Stimulated activated CD8-positive, alpha-beta memory T cell treated with anti-CD3 and anti-CD28 coated beads, Interleukin-4, amount 100 ng/mL, for 4 hours (primary cell): ENCODE measurements at regions not wholly inside any gene's neighbourhood (a gene's known extent, or its start where the extent isn't known, plus 50 kb on each side); places are given as distances from the start of the nearest gene placed in this dataset.

Experiments used
- DNase-seq, 2 donors: peaks; one replicate each; pipeline ENCODE4 v3.0.0-alpha.2; 2020; ENCODE audit warnings: low read depth in 2 of 2, low spot score in 1 of 2

DNA sequence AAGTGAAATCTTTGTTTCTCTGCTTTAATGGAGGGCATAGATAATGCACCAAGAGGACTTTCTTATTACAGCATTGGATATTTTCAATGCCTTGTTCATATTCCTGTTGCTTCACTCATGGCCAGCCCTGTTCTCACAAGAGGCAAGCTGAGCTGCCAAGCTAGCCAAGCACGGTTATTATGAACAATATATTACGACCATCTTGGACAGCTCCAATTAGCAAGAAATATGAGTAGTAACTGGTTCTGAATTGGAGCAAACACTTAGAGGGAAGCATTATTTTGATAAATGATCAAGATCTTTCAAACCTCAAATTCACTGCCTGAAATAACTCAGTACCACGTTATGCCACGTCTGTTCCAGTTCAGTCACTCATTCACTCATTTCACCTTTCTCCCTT lies 159.8 kb downstream of the SETD4 start:
- DNase-seq, result no peak

DNA sequence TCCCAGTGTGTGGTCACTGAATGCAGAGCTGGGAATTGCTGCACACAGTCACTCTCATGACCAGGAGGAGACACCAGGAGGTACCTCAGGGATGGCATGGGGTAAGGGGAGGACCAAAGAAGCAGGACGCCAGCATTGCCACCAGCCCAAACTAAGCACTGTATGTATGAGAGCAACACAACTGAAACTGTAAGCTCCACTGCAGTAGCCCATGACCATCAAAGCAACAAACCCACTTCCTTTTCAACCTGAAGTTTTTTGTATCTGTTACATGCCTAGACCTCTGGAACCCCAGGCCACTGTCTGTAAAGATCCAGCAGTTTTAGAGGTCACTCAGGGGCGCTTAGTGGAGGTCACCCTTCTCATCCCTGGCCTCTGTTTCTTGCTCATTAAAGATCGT lies 164.3 kb downstream of the SETD4 start:
- no peak for DNase-seq

DNA sequence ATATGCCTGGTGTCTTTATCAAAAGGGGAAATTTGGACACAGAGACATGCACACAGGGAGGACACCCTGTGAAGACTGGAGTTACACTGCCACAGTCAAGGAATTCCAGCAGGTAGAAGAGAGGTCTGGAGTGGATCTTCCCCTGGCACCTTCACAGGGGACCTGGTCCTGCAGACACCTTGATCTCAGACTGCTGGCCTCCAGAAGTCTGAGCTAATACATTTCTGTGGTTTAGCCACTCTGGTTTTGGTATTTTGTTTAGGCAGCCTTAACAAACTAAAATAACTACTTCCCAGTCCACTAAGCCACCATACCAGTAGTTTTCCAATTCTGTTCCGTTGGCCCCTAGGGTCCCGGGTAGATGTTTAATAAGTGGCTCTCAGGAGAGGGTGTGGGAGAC lies 164.7 kb downstream of the SETD4 start:
- DNase-seq, result no peak

DNA sequence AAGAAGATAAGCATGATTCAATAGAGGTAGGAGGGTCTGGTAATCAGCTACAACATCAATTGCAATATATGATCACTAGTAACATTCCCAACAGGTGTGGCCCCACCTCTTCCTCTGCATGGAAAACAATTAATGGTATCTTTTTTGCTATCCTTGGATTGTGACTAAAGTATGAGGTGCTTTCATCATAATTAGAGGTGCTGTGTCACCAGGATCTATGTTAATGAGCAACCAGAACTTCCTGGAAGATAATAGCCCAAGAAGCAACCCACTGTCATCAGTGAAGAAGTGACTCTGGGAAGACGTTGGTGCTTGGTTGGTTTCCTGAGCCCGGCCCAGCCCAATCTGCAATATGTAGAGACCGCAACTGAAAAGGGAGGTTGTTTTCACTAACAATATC lies 167.2 kb downstream of the SETD4 start:
- no peak for DNase-seq

DNA sequence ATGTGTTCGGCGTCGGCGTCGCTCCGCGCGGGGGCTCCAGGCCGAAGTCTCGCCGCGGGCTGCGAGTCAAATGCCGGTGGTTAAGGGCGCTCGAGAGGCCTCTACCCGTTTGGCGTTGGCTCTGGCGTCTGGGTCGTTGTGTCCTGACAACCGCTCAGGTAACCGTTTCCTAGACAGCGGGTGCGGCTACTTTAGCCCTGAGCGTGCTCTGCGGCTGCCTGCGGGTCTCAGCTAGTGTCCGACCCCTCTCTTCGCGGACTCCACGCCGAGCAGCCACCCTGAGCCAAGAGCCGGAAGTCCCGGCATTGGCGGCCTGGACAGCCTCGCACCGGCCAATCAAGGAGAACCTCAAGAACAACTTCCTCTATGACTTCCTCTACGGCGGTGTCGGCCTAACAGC lies 173.4 kb downstream of the SETD4 start:
- no peak for DNase-seq

DNA sequence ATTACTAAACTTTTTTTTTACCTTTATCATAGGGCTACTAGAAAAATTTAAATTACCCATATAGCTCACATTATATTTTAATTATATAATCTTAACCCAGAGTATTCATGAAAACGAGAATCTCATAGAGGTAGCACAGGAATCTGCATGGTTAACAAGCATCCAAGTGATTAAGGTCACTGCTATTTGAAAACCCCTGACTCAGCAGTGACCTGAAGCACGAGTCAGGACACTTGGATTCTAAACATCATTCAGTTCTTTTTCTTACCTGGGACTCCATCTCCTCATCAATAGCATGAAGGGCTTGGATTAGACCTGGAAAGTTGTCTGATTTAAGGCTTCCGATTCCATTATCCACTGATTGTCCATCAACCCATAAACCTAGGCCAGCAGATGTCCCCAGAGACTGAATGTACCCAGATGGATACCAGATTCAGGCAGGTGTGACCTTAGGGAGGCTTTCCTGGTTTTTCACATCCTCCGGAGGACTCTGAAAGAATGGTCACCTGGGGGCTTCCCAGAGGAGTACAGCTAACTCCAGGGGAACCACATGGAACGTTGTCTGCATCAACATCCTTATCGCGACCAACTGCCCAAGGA lies 174.3 kb downstream of the SETD4 start:
- DNase-seq, result no peak

DNA sequence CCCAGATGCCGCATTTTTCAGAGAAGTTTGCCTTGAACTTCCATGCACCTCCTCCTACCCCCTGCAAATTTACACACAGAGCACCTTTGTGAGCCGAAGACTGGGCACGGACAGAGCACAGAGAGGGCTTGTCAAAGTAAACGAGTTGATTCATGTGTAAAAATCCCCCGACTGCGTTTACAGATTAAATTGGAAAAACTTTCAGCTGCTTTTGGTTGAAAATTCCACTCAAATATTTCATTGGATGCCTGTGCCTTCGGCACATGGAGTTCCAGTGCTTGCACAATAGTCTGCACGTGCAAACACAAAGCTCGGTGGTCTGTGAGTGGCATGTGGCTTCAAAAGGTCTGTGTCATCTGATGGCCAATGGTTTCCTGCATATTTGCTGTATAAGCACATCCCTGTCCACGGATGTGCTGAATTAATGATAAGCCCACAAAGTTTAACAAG lies 177.5 kb downstream of the SETD4 start:
- no peak for DNase-seq

DNA sequence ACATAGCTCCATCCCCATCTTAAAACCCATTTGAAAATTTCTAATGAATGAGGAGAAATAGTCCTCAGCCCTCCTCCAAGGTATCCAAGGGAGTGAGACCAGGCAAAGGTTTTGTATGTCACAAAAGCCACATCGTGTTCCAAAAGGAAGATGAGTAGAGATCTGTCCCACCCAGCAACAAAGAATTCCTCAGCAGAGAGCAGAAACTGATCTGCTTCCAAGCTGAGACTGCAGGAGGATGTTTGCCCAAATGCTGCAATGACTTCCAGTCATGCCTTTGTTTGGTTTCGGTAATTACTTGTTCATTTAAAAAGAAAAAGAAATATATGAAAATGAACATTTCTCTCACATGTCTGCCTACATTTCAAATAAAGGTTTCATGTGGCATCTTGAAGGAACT lies 186.9 kb downstream of the SETD4 start:
- DNase-seq, result no peak

DNA sequence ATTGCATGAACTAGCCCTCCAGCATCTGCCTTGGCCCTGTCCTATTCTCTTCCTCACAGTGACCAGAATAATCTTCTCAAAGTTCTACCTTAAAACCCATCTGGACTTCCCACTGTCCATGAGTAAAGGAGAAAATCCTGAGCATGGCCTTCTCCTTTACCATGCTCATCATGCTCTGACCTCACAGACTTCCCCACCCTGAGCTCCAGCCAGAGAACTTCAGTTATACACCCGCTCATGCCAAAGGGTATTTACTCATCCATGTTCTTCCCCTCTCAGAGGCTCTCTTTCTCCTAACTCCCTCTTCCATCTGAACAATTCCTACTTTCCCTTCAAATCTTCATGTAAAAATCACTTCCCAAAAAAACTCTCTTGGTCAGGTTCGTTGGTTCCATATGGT lies 188.4 kb downstream of the SETD4 start:
- DNase-seq, result no peak

DNA sequence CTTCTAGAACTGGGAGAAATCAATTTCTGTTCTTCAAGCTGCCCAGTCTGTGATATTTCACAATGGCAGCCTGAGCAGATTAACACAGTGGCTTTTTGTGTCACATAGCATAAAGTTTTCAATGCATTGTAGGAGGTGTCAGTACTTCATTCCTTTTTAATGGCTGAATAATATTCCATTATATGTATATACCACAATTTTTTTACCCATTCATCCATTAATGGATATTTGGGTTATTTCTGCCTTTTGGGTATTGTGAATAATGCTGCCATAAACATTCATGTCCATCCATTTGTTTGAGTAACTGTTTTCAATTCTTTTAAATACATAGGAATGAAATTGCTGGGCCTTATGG lies 191.5 kb downstream of the SETD4 start:
- no peak for DNase-seq

DNA sequence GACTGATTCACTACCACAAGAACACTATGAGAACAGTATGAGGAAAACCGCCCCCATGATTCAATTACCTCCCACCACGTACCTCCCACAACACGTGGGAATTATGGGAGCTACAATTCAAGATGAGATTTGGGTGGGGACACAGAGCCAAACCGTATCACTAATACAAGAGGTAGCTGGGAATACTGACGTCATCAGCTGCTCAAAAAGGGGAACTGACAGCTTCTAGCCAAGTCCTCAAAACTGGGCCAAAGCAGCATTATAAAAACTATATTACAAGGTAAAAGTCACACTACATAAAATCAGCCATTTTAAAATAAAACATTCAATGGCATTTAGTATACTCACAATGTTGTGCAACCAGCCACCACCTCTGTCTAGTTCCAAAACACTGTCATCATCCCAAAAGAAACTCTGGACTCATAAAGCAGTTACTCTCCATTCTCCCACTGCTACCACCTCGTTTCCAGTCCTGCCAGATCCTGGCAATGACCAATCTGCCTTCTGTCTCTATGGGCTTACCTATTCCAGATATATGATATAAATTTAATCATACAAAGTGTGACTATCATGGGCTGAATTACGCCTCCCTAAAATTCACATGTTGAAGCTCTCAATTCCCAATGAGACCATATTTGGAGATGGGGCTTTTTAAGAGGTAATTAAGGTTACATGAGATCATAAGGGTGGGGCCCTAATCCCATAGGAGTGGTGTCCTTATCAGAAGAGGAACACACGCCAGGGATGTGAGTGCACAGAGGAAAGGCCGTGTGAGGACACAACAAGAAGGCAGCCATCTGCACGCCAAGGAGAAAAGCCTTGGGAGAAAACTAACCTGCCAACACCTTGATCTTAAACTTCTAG lies 192.1 kb downstream of the SETD4 start:
- DNase-seq, result no peak

DNA sequence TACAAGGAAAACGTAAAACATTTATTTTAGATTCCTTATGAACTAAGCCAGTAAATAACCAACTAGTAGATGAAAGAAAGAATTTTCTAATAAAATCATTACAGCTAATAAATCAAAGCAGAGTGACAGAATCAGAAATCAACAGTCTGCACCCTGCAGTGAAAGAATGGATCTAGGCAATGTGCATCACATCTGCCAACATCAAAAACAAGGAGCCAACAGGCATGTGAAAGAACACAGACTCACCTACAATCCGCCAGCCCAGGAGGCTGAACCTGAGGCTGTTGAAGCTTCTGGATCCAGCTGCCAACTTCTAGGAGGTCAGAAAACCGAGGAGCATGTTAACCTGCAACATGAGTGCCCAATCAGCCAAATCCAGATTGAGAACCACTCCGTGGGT lies 196.3 kb downstream of the SETD4 start:
- DNase-seq, result no peak

DNA sequence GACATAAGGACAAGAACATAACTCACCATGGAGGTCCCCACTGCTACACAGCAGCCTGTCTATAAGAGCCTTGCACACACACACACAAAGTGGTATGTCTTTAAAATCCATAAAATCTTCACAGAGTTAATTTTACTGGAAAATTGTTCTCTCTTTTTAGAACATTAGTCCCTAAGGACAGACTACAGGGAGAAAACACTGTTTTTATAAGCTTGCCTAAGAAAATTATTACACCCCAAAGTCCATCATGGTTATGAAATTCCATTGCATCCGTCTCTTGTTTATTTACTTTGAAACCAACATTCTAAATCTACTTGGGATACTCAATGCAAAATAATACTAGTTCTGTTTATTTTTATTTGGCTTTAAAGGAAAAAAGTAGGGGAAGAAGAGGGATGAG lies 197.4 kb downstream of the SETD4 start:
- no peak for DNase-seq

DNA sequence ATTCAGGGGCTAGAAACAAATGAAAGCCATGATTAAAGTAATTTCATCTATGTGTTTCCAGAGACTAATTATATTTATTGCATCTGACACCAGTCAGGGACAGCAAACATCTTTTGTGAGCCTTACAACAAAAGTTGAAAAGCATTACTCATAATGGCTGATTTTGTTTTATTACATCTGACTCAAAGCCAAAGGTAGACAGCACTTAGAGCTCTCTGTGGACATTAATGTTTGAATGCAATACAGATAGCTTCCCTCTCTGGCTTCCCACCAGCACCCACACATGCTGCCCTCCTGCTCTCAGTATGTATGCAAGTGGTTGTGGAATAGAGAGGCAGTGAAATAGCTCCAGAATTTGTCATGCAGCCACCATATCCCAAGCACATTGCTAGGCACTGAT lies 198.7 kb downstream of the SETD4 start:
- DNase-seq, result no peak

DNA sequence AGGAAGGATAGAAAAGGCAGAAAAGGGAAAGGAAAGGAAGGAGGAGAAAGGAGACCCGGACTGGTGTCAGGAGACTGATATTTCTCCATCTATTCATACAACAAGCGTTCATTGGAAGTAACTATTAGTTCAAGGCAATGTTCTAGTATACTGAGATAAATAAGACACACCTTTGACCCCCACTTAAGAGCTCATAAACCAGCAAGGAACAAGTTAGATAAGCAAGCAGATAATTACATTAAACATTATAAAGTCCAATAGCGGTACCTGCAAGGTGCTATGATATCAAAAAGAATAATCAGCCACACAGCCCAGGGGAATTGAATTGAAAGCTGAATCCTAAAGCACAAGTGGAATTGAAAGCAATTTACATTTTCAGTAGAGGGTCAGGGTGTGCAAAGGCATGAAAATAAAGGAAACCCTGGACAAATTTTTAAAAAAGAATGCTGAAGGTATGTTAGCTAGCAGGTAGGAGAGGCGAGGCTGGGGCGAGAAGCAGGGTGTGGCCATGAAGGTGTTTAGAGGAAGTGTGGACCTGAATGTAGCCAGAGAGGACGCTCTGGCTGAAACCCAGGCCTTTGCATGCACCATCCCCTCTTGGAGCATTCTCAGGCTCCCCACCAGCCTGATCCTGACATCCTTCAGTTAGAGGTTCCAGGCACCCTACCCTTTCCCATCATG lies 200.0 kb downstream of the SETD4 start:
- DNase-seq, result no peak

DNA sequence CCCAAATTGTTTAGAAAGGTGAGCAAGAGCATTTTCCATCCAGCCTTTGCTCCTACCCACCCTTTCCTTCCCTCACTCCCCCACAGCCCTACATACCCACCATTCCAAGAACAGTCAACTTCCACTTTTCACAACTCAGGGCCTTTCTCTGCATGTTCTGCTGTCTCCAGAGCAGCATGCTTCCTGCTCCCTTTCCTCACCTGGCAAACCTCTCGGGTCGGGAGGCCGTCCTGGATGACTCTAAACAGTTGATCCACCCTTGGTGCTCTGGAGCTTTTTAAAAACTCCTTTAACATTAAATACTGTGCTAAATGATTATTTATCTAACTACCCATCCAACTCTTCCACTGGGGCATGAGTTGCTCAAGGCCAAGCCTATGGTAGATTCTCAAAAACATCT lies 200.6 kb downstream of the SETD4 start:
- no peak for DNase-seq

DNA sequence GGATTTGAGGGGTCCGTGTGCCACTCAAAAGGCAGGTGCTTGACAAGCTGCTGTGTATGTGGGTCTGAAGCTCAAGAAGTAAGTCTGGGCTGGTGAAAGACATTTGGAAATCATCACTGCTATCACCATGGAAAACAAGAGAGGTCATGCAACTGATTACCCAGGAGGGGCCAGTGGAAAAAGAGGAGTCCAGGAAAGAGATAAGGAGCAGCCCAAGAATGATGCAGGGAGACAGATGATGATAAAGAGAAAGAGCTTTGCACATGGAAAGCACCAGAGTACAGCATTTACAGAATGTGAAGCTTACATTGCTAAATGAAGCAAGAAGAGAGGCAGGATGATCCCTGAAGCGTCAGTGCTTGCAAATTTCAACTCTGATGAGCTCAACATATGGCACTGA lies 203.2 kb downstream of the SETD4 start:
- DNase-seq, result no peak

DNA sequence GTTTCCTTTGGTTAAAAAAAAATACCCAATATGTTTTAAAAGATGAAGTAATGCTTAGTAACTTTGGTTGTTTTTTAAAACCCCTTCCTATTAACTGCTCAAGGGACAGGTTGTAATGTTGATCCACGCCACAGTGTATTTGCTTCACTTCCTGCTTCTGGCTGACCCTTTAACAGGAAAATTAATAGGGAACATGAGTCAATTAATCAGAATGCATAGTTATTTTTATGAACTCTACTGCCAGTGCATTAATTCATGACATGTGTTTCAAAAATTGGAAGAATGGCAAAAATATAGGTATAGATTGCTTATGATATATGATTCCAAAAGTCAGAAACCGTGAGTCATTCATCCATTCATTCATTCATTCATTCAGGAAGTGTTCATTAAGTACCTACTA lies 204.8 kb downstream of the SETD4 start:
- no peak for DNase-seq

DNA sequence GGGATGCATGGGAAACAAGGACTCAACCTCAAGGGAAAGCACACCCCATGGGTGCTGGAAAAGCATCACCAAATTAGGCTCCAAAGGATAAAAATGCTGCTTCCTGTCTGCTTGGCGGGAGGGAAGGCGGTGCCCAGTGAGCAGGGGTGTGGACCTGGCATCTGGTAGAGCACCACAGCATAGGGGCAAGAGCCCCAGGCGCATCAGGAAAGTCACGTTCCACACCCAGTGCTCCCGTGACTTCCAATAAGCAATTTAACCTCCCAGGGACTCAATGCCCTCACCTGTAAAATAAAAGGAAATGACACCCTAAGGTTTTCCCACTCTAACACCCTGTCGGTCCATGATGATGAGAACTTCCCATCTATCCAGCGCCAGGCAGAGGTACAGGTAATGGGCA lies 206.0 kb downstream of the SETD4 start:
- DNase-seq, result no peak

DNA sequence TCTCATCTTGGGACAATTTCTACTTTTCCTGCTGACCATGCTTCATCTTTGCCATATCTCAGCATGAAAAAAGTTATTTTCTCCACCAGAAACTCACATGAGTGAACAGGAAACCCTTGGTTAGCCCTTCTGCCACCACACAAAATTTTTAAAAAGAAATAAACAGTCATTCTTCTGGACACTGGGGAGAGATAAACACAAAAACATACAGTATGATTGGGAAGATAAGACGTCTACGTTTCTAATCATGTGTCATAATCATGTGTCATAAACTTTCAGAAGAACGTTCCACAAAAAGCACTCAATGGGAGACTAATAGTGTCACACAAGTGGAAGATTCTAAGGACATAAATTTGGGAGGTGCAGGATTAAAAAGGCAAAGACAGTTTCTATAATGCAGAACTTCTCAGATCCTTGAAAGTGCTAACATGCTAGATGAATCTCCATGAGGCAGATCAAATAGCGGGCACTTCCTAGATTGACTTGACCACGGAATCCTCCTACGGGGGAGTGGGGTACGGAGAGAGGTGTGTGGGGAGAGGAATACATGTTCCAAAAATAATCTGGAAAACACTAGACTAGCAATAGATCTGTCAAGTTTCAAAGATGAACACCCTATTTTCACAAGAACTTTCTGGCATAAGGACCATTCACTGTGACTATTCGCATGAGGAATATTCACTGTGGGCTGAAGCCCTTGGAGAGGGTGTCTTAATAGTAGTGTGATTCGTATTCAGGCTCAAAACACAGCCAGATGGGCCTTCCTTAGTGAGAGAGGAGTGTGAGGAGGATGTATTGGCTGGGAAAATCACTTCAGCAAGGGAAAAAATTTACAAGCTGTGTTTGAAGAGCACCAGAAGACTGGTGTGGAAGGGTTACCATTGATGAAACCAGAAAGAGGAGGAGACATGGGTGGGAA lies 206.7 kb downstream of the SETD4 start:
- DNase-seq, result no peak

DNA sequence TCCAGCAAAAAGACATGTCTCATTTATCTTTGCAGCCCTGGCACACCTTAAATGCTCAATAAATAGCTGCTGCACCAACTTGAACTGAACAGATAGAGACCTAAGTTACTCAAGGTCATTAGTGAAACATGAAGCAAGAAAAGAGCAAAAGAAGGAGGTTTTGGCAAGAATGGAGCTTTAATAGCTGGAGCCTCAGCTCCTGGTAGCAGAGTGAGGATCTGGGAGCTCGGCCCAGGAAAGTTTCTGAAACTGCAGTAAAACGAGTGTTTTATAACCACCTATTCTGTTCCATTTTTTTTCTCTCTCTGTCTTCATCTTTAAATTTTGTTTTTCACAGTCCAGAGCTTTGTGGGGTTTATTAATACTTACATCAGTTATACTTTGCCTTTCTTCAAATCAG lies 207.5 kb downstream of the SETD4 start:
- no peak for DNase-seq
